ENCODE measurements at regions not wholly inside any gene's neighbourhood (a gene's known extent, or its start where the extent isn't known, plus 50 kb on each side); places are given as distances from the start of the nearest gene placed in this dataset.

DNA sequence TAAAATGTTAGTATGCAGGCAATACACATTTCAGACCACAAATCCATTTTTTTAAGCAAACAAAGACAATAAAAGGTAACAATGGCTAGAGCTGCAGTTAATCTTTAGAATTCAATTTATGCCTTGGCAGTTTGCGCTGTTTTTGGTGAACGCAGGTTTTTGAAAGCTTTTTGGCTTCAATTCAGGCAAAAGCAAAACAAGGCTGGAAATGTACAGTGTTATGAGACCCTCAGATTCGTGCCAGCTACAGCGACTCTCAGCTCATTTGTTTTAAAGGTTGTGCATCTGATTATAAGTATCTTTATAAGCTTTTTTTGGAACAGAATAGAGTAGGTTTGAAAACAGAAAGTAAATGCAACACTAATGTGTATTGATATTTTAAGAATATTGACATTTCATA is 63.6 kb upstream of the SOX1 start:
- TF ChIP-seq, protein P1, sequence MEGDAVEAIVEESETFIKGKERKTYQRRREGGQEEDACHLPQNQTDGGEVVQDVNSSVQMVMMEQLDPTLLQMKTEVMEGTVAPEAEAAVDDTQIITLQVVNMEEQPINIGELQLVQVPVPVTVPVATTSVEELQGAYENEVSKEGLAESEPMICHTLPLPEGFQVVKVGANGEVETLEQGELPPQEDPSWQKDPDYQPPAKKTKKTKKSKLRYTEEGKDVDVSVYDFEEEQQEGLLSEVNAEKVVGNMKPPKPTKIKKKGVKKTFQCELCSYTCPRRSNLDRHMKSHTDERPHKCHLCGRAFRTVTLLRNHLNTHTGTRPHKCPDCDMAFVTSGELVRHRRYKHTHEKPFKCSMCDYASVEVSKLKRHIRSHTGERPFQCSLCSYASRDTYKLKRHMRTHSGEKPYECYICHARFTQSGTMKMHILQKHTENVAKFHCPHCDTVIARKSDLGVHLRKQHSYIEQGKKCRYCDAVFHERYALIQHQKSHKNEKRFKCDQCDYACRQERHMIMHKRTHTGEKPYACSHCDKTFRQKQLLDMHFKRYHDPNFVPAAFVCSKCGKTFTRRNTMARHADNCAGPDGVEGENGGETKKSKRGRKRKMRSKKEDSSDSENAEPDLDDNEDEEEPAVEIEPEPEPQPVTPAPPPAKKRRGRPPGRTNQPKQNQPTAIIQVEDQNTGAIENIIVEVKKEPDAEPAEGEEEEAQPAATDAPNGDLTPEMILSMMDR (IDR thresholded peaks at IDR 0.05; ENCODE audit: unreplicated experiment), result no peak
- H3K4me1 Mint-ChIP-seq, result no peaks in the 10 kb centered on the region
- H3K27ac Mint-ChIP-seq, result no peak overlapping the region
- no peak for DNase-seq (ENCODE audit: low spot score in 2 of 2, unreplicated experiment in 2 of 2)
- H3K36me3 Mint-ChIP-seq, result no peaks in the 10 kb centered on the region
- H3K9me3 Mint-ChIP-seq, result peaks cover 10% of the 10 kb centered on the region
- H3K4me3 Mint-ChIP-seq, result no peak overlapping the region
- H3K27me3 Mint-ChIP-seq (ENCODE audit: low read depth), result peaks cover 61% of the 10 kb centered on the region

DNA sequence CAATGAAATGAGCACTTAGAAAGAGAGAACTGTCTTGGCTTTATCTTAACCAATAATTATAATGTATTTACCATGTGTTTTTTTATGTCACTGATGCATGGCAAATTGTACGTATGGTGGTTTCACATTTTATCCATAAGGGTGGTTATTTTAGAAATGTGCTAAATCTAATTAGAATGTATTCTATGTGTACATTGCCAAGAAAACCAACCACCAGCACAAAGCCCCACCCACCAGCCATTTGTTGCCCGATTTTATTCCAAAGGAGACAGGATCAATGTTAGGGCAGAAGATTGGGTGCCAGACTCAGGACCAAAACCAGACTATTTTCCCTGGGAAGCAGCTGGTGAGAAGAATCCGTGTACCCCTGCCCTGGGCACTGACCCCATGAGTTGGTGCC is 63.0 kb upstream of the SOX1 start:
- Mint-ChIP-seq H3K36me3 (no peaks in the 10 kb centered on the region), H3K4me3 (no peak overlapping the region), H3K27ac (no peak overlapping the region), H3K27me3 (ENCODE audit: low read depth) (peaks cover 58% of the 10 kb centered on the region), H3K4me1 (no peaks in the 10 kb centered on the region), H3K9me3 (peaks cover 10% of the 10 kb centered on the region)
- TF ChIP-seq, protein P1 (IDR thresholded peaks at IDR 0.05; ENCODE audit: unreplicated experiment), result no peak
- DNase-seq (ENCODE audit: low spot score in 2 of 2, unreplicated experiment in 2 of 2), result no peak

DNA sequence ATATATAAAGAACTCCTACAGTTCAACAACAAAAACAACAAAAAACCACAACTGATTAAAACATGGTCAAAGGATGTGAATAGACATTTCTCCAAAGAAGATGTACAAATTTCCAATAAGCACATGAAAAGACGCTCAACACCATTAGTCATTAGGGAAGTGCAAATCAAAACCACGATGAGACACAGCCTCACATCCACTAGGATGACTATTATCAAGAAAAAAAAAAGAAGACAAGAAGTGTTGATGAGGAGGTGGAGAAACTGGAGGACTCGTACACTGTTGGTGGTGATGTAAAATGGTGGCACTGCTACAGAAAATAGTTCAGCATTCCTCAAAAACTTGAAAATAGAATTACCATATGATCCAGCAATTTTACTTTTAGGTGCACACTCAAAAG is 61.0 kb upstream of the SOX1 start:
- Mint-ChIP-seq H3K9me3 (peaks cover 10% of the 10 kb centered on the region), H3K4me1 (no peaks in the 10 kb centered on the region), H3K27me3 (ENCODE audit: low read depth) (peaks cover 42% of the 10 kb centered on the region), H3K4me3 (no peak overlapping the region), H3K36me3 (no peaks in the 10 kb centered on the region), H3K27ac (no peak overlapping the region)
- no peak for DNase-seq (ENCODE audit: low spot score in 2 of 2, unreplicated experiment in 2 of 2)
- TF ChIP-seq, protein P1 (IDR thresholded peaks at IDR 0.05; ENCODE audit: unreplicated experiment), result no peak

DNA sequence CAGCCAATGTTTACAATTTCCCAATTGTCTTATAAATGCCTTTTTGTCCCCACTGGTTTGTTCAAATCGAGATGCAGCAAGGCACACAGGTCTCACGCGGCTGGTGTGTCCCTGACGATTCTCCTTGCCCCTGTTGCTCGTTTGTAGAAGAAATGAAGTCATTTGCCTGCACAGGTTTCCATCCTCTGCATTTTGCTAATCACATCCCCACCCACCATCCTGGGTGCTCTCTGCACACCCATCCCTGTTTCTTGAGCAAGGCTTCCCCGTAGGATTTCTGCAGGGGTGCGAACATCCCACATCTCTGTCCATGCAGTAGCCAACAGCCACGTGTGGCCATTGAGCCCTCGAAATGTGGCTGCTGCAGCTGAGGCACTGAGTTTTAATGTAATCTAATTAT is 59.8 kb upstream of the SOX1 start:
- H3K36me3 Mint-ChIP-seq, result no peaks in the 10 kb centered on the region
- H3K4me3 Mint-ChIP-seq, result no peak overlapping the region
- H3K9me3 Mint-ChIP-seq, result peaks cover 10% of the 10 kb centered on the region
- no peak overlapping the region for H3K27ac Mint-ChIP-seq
- TF ChIP-seq, protein P1 (IDR thresholded peaks at IDR 0.05; ENCODE audit: unreplicated experiment), result no peak
- peaks cover 39% of the 10 kb centered on the region for H3K27me3 Mint-ChIP-seq (ENCODE audit: low read depth)
- no peaks in the 10 kb centered on the region for H3K4me1 Mint-ChIP-seq
- no peak for DNase-seq (ENCODE audit: low spot score in 2 of 2, unreplicated experiment in 2 of 2)

DNA sequence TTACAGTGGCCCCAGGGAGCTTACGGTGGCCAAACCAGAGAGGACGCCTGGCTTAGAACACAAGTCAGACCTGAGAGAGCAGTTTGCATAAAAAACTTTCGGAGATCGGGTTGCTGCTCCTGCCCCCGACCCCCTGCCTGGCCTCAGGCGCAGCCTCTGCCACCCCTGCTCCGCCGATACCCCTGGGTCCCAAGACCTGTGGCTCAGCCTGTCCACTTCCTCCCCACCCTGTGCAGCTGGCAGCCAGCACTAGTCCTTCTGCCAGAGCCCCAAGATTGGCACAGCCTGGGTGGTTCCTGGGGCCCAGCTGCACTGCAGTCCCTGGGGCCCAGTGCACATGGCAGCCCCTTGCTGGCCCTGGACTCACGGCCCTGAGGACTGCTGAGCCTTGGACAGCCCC is 56.2 kb upstream of the SOX1 start:
- TF ChIP-seq, protein P1 (IDR thresholded peaks at IDR 0.05; ENCODE audit: unreplicated experiment), result no peak
- no peaks in the 10 kb centered on the region for H3K36me3 Mint-ChIP-seq
- DNase-seq (ENCODE audit: low spot score in 2 of 2, unreplicated experiment in 2 of 2), result no peak
- H3K27ac Mint-ChIP-seq, result no peak overlapping the region
- no peaks in the 10 kb centered on the region for H3K4me1 Mint-ChIP-seq
- H3K9me3 Mint-ChIP-seq, result peaks cover 14% of the 10 kb centered on the region
- no peak overlapping the region for H3K4me3 Mint-ChIP-seq
- peaks cover 24% of the 10 kb centered on the region for H3K27me3 Mint-ChIP-seq (ENCODE audit: low read depth)
